AG04449 (cell line): ENCODE measurements at regions not wholly inside any gene's neighbourhood (a gene's known extent, or its start where the extent isn't known, plus 50 kb on each side); places are given as distances from the start of the nearest gene placed in this dataset.

Source experiments
- CTCF ChIA-PET: fragments of 350-600 bp; formaldehyde crosslinking; extraction: SDS; loops from one replicate; lab custom pipeline; 2021; ENCODE audit warnings: antibody characterized with exemption; lab: Yijun Ruan, JAX
- POLR2A ChIA-PET: fragments of 400-600, 350-600 bp; formaldehyde crosslinking; extraction: SDS; loops from one replicate; lab custom pipeline; 2020; ENCODE audit warnings: antibody characterized with exemption, inconsistent platforms; lab: Yijun Ruan, JAX
- DNase-seq: peaks from one replicate; pipeline ENCODE4 v3.0.0-alpha.2; 2010; ENCODE audit warnings: low read depth, low spot score
- H3K4me3 ChIP-seq: 2 replicates; pipeline ENCODE4 v1.5.1; 2011; ENCODE audit warnings: low read depth, mild to moderate bottlenecking, control low read depth, low read length
- TF ChIP-seq, protein P1 (sequence below): IDR thresholded peaks from one replicate; pipeline ENCODE4 v1.5.1; 2011; ENCODE audit warnings: mild to moderate bottlenecking, moderate library complexity, low read length, control low read depth, inconsistent platforms; ENCODE audit not compliant: insufficient read depth; ENCODE audit errors: missing control alignments

DNA sequence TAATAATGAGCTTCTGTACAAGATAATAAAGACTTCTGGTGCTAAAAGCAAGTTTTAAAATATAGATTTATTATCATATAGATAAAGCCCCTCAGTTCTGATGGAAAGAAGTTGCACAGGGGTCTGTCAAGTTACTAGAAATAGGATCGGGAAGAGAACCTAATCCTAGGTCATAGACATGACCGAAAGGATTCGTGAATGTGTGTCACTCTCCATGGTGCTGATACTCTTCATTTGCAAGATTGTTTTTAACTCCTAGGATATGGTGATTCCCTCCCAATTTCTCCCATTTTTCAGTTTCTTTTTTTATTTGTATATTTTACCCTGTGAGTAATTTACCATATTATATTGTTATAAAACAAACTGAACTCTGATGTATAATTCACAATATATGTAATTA lies 58.9 kb upstream of the CTNNA2 start:
- ChIA-PET CTCF (no interaction called here), POLR2A (no interaction called here)
- TF ChIP-seq, protein P1, sequence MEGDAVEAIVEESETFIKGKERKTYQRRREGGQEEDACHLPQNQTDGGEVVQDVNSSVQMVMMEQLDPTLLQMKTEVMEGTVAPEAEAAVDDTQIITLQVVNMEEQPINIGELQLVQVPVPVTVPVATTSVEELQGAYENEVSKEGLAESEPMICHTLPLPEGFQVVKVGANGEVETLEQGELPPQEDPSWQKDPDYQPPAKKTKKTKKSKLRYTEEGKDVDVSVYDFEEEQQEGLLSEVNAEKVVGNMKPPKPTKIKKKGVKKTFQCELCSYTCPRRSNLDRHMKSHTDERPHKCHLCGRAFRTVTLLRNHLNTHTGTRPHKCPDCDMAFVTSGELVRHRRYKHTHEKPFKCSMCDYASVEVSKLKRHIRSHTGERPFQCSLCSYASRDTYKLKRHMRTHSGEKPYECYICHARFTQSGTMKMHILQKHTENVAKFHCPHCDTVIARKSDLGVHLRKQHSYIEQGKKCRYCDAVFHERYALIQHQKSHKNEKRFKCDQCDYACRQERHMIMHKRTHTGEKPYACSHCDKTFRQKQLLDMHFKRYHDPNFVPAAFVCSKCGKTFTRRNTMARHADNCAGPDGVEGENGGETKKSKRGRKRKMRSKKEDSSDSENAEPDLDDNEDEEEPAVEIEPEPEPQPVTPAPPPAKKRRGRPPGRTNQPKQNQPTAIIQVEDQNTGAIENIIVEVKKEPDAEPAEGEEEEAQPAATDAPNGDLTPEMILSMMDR = no peak
- no peak overlapping the region for H3K4me3 ChIP-seq
- no peak for DNase-seq

DNA sequence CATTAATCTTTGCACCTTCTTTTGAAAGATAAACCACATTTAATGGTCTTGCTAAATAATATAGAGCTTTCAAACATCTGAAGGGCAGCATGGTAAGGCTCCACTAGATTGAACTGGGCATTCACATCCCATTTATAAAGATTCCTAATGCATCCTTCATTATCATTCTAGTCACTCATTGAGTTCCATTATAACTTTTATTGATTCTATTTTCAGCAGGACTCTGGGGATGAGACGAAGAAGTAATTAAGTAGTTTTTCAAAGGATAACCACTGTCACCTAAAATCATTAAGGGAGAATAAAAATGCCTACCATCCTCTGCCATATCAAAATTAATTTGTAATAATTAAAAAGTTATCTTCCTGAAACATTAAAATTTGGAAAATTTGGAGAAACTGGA lies 60.2 kb upstream of the CTNNA2 start:
- no peak for DNase-seq
- no peak overlapping the region for H3K4me3 ChIP-seq
- ChIA-PET CTCF (no interaction called here), POLR2A (no interaction called here)
- TF ChIP-seq, protein P1 = no peak

- H3K4me3 ChIP-seq = no peak overlapping the region
- TF ChIP-seq, protein P1 = no peak
- CTCF ChIA-PET = no interaction called here
- no peak for DNase-seq
- POLR2A ChIA-PET = no interaction called here
Observed at GRCh38 chr2:79447463-79447862, 65.4 kb upstream of the CTNNA2 start.

GRCh38 chr2:79446313-79446712 lies 66.5 kb upstream of the CTNNA2 start:
- CTCF ChIA-PET = no interaction called here

DNA sequence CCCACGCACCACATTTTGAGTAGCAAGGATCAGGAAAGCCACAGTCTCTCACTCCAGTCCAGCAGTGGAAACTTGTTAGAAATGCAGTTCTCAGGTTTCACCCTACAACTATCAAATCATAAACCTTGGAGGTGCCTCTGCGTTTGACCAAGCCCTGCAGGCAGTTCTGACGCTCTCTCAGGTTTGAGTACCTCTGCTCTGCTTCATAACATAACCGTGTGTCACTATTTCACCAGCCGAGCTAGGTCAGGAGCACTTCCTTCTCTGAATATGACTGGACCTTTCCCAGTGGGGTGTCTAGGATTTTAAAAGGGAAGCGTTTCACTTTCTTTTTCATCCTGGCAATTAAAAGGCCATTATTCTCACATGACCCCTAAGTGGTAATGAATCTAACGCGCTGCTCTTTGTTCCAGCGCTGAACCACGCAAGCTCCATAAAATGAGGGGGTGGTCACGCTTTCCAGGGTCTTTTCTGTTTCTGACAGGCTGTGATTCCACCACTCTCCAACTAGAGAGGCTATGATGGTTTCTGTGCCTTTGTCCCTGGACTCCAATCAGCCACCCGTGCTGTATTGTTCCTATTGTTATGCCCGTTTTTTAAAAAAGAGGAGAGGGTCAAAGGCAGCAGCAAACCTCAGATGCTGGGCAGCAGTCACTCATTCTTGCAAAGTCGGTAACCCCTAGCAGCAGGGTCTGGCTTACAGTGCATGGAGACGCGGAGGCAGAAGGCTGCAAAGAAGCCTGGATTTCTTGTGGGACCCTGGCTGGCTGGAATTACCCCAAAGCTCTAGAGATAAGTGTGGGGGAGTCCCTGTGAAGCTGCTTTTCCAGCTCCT lies 75.2 kb upstream of the CTNNA2 start:
- no peak overlapping the region for H3K4me3 ChIP-seq
- POLR2A ChIA-PET = no interaction called here
- TF ChIP-seq, protein P1 = no peak
- CTCF ChIA-PET = no interaction called here
- DNase-seq = no peak

More at GRCh38 chr2:79446313-79446712, 66.5 kb upstream of the CTNNA2 start:
- POLR2A ChIA-PET = no interaction called here
- H3K4me3 ChIP-seq = no peak overlapping the region
- DNase-seq = no peak
- TF ChIP-seq, protein P1 = no peak

DNA sequence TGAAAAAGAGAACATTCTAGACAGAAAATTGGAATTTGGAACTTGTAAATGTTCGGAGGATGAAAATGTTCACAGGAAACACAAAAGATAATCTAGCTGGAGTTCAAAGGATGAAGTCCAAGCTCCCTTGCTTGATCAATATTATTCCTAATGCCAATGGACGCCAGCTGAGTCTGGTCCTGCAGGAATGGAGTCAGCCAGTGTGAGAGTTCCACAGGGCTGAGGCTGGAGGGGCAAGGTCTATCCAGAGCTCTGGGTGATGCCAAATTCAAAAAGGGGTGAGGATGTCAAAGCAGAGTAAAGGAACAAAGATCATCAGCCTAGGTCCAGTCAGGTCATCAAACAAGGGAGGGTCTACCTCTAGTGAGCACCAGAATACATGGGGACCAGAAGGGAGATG lies 78.5 kb upstream of the CTNNA2 start:
- H3K4me3 ChIP-seq = no peak overlapping the region
- ChIA-PET CTCF (no interaction called here), POLR2A (no interaction called here)
- no peak for DNase-seq
- TF ChIP-seq, protein P1 = no peak
